ENCODE measurements at regions not wholly inside any gene's neighbourhood (a gene's known extent, or its start where the extent isn't known, plus 50 kb on each side); places are given as distances from the start of the nearest gene placed in this dataset.

DNA sequence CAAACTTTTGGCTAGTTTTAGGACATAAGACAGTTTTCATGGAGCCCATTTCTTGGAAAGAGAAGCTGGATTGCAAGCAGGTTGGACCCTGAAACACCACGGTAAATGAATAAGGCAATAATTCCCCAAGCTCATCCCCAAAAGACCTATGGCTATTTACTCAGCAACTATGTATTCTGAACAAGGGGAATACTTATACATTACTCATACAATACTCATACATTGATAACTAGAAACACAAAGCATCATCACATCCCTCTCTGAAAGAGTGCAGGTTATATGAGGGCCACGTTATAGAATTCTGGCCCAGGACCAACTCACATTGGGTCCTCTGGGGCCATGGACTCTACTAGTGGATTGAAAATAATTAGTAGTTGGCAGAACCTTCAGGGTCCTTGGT lies 154.8 kb downstream of the TMX3 start:
- TF ChIP-seq, protein P1, sequence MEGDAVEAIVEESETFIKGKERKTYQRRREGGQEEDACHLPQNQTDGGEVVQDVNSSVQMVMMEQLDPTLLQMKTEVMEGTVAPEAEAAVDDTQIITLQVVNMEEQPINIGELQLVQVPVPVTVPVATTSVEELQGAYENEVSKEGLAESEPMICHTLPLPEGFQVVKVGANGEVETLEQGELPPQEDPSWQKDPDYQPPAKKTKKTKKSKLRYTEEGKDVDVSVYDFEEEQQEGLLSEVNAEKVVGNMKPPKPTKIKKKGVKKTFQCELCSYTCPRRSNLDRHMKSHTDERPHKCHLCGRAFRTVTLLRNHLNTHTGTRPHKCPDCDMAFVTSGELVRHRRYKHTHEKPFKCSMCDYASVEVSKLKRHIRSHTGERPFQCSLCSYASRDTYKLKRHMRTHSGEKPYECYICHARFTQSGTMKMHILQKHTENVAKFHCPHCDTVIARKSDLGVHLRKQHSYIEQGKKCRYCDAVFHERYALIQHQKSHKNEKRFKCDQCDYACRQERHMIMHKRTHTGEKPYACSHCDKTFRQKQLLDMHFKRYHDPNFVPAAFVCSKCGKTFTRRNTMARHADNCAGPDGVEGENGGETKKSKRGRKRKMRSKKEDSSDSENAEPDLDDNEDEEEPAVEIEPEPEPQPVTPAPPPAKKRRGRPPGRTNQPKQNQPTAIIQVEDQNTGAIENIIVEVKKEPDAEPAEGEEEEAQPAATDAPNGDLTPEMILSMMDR (IDR thresholded peaks at IDR 0.05; ENCODE audit: extremely low read depth, missing control alignments), result no peak
- no peak for DNase-seq (ENCODE audit: low spot score)

DNA sequence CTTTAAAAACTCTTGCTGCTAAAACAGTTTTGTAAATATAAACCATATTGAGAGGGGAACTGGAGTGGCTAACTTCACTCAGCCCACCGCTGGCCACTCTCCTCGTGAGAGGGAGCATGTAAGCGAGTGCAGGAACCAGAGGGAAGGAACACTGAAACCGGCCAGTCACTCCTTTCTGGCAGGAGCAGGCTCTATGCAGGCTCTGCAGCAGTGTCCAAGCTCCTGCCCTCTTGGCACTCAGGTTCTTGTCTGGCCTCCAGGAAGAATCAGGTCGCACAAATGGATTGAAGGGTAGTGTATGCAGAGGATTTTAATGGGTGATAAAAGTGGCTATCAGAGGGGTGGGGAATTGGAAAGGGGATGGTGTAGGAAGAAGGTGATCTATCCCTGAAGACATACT lies 157.7 kb downstream of the TMX3 start:
- TF ChIP-seq, protein P1 (IDR thresholded peaks at IDR 0.05; ENCODE audit: extremely low read depth, missing control alignments), result no peak
- no peak for DNase-seq (ENCODE audit: low spot score)

DNA sequence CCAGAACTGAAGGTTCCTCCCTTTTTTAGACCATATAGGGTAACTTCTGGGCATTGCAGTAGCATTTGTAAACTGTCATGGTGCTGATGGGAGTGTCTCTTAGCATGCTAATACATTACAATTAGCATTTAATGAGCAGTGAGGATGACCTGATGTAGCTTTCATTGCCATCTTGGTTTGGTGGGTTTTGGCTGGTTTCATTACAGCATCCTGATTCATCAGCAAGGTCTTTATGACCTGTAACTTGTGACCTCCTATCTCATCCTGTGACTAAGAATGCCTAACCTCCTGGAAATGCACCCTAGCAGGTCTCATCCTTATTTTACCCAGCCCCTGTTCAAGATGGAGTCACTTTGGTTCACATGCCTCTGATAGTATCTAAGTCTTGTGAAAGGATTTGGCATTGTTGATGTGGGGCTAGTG lies 159.0 kb downstream of the TMX3 start:
- TF ChIP-seq, protein P1 (IDR thresholded peaks at IDR 0.05; ENCODE audit: extremely low read depth, missing control alignments), result no peak
- no peak for DNase-seq (ENCODE audit: low spot score)

DNA sequence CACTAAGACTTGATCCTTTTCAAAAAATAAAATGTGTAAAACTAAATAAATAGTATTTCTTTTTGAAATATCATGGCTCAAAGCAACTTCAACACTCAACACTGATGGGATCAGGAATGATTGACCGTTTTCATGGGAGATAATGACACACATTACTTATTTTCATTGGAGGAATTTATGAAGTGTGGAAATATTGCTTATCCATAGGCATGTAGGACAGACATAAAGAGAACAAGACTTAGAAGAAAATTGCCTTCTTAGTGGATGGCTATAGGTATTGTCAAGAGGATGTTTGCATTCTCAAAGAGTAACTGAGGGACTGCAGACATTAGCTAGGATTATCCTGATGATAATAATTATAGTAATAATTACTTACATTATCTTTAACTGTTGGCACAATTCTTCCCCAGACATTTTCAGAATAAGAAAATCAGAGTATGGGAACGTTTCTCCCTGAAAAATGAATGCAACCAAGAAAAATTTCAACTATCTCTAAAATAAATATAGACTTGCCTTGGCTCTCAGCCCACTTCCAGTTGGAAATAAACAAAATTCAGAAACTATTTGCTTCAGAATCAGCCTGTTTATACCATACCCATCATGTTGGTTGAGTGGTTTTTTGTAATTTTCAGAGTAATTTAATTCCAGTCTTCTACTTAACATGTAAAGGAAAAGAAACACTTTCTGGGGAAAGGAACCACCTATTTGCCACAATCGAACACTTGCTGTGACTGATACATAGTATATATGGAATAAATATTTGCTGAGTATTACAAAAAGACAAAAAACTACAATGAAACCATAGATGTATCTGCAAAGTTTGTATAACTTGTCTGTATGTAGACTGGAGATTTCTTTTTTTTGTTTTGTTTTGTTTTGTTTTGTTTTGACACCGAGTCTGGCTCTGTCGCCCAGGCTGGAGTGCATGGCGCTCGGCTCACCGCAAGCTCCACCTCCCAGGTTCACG lies 165.7 kb downstream of the TMX3 start:
- TF ChIP-seq, protein P1 (IDR thresholded peaks at IDR 0.05; ENCODE audit: extremely low read depth, missing control alignments), result no peak
- no peak for DNase-seq (ENCODE audit: low spot score)

DNA sequence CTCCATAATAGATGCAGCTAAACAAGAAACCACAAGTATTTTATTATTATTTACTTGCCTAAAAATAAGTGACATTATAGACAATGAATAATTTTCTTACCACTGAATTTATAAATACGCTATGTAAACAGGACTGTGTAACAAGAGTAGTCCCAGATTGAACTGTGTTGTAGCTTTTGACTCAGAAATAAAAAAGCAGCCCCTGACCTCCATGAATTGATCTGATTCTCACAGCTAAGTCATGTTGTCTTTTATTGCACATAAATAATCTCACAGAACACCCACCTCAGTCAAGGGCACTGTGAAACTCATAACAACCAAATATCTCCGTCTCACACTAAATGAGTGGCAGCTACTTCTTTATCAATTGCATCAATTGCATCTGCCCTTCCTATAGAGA lies 171.6 kb downstream of the TMX3 start:
- TF ChIP-seq, protein P1 (IDR thresholded peaks at IDR 0.05; ENCODE audit: extremely low read depth, missing control alignments), result no peak
- no peak for DNase-seq (ENCODE audit: low spot score)

DNA sequence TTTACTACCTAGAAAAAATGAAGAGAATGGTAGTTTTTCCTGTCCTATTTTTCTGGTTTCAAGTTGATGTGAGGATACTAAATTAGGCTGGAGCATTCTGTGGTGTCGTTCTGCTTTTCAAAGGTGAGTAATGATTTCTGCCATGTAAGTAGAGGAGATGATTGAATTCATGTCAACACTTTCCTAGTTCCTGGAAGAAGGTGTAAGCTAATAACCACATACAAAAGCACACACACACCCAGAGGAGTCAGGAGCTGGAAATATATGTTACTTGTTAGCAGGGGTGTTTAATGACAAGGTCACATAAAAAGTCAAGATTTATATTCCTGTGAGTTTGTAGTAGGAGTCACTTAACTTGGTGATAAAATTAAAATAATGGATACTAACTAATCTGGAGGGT lies 172.1 kb downstream of the TMX3 start:
- TF ChIP-seq, protein P1 (IDR thresholded peaks at IDR 0.05; ENCODE audit: extremely low read depth, missing control alignments), result no peak
- no peak for DNase-seq (ENCODE audit: low spot score)

DNA sequence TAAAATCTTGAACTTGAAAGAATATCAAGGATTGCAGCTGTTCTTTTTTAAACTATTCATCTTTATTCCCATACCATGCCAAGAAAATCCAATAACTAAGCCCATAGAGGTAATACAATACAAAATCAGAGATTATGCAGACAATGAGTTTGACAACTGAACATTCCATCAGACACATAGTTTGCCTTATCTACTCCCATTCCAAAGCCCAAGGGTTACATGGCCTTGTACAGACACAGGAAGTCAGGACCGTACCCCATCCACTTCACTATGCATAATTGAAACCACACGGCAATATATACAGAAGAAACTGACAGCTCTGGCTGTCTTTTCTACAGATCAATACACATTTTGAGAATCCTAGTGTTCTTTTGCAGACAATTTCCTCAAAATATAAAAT lies 181.3 kb downstream of the TMX3 start:
- no peak for DNase-seq (ENCODE audit: low spot score)
- TF ChIP-seq, protein P1 (IDR thresholded peaks at IDR 0.05; ENCODE audit: extremely low read depth, missing control alignments), result no peak
